Coronary artery (tissue), 2 donors: ENCODE measurements at regions not wholly inside any gene's neighbourhood (a gene's known extent, or its start where the extent isn't known, plus 50 kb on each side); places are given as distances from the start of the nearest gene placed in this dataset.

Experiments used
- DNase-seq: peaks from one replicate; pipeline ENCODE4 v3.0.0-alpha.2; 2017; ENCODE audit warnings: low spot score
- H3K27ac ChIP-seq, 2 donors: fragments of 200-600 bp; sonication (generic); one replicate each; pipeline ENCODE4 v1.5.1; 2016 to 2019
- H3K4me3 ChIP-seq: fragments of 200-600 bp; sonication (generic); 2 replicates; pipeline ENCODE4 v1.5.1; 2016; ENCODE audit warnings: mild to moderate bottlenecking, moderate library complexity
- CTCF ChIP-seq: fragments of 200-600 bp; sonication (generic); IDR thresholded peaks from one replicate; pipeline ENCODE4 v1.5.1; 2019; ENCODE audit warnings: antibody characterized with exemption

- no peak for TF ChIP-seq CTCF
- no peak overlapping the region for H3K27ac ChIP-seq
- no peak for DNase-seq
- no peak overlapping the region for H3K4me3 ChIP-seq
Measured at GRCh38 chr7:17227766-17228490, 70.5 kb upstream of the AHR start.

GRCh38 chr7:17229228-17229627 lies 69.2 kb upstream of the AHR start:
- TF ChIP-seq CTCF = no peak
- Histone ChIP-seq H3K4me3 (no peak overlapping the region), H3K27ac (no peak overlapping the region)
- no peak for DNase-seq

GRCh38 chr7:17230099-17230807 lies 68.2 kb upstream of the AHR start:
- H3K4me3 ChIP-seq = no peak overlapping the region
- peak overlapping the region in 1 of 2 donors; percentile 33 for H3K27ac ChIP-seq
- no peak for TF ChIP-seq CTCF
- DNase-seq = no peak

GRCh38 chr7:17233603-17234002 lies 64.8 kb upstream of the AHR start:
- no peak for TF ChIP-seq CTCF
- DNase-seq = no peak
- Histone ChIP-seq H3K4me3 (no peak overlapping the region), H3K27ac (peak overlapping the region; percentile 40 to 68)

GRCh38 chr7:17234030-17234397 lies 64.4 kb upstream of the AHR start:
- H3K4me3 ChIP-seq = peak overlapping the region; percentile 23
- peak overlapping the region; percentile 40 to 68 for H3K27ac ChIP-seq
- no peak for TF ChIP-seq CTCF
- DNase-seq = no peak

- no peak for DNase-seq
- Histone ChIP-seq H3K27ac (peak overlapping the region; percentile 40 to 68), H3K4me3 (peak overlapping the region; percentile 23)
- TF ChIP-seq CTCF = no peak
Measured at GRCh38 chr7:17234398-17235031, 63.9 kb upstream of the AHR start.
